ENCODE measurements at regions not wholly inside any gene's neighbourhood (a gene's known extent, or its start where the extent isn't known, plus 50 kb on each side); places are given as distances from the start of the nearest gene placed in this dataset.
"Not testable (repeated sequence)": the region's sequence is repeated elsewhere in the genome, so short reads cannot be mapped to it uniquely, and the experiment has no call there.

- no peak for DNase-seq
These were observed 356.3 kb upstream of the C1orf174 start for GRCh38 chr1:4256351-4256750.

- DNase-seq = not testable (repeated sequence)
These were observed 358.2 kb upstream of the C1orf174 start for GRCh38 chr1:4258146-4258777.

GRCh38 chr1:4261327-4261726 is 361.3 kb upstream of the C1orf174 start:
- no peak for DNase-seq

- DNase-seq = no peak
These were observed 362.6 kb upstream of the C1orf174 start for GRCh38 chr1:4262665-4263064.

GRCh38 chr1:4263699-4264098 is 363.6 kb upstream of the C1orf174 start:
- no peak for DNase-seq

GRCh38 chr1:4265836-4266235 is 365.8 kb upstream of the C1orf174 start:
- DNase-seq = no peak

GRCh38 chr1:4267381-4268261 is 367.5 kb upstream of the C1orf174 start:
- DNase-seq = no peak

- DNase-seq = no peak
These were observed 368.3 kb upstream of the C1orf174 start for GRCh38 chr1:4268262-4268888.

GRCh38 chr1:4268889-4269284 is 368.8 kb upstream of the C1orf174 start:
- no peak for DNase-seq

GRCh38 chr1:4269330-4269729 is 369.3 kb upstream of the C1orf174 start:
- DNase-seq = no peak

GRCh38 chr1:4269952-4270570 is 370.0 kb upstream of the C1orf174 start:
- no peak for DNase-seq

GRCh38 chr1:4270651-4271337 is 370.7 kb upstream of the C1orf174 start:
- no peak for DNase-seq

GRCh38 chr1:4271338-4271998 is 371.4 kb upstream of the C1orf174 start:
- DNase-seq = no peak

GRCh38 chr1:4272568-4272967 is 372.5 kb upstream of the C1orf174 start:
- DNase-seq = no peak

- DNase-seq = no peak
These were observed 373.2 kb upstream of the C1orf174 start for GRCh38 chr1:4273243-4273642.

- DNase-seq = no peak
These were observed 373.7 kb upstream of the C1orf174 start for GRCh38 chr1:4273747-4274146.

GRCh38 chr1:4275083-4275482 is 375.0 kb upstream of the C1orf174 start:
- no peak for DNase-seq

- no peak for DNase-seq
These were observed 376.2 kb upstream of the C1orf174 start for GRCh38 chr1:4276238-4276637.

GRCh38 chr1:4277598-4277997 is 376.8 kb upstream of the AJAP1 start:
- DNase-seq = no peak

- DNase-seq = no peak
These were observed 369.4 kb upstream of the AJAP1 start for GRCh38 chr1:4284976-4285375.

GRCh38 chr1:4292861-4293260 is 361.5 kb upstream of the AJAP1 start:
- DNase-seq = no peak

- DNase-seq = no peak
These were observed 355.9 kb upstream of the AJAP1 start for GRCh38 chr1:4298361-4299083.

All from DMS79 treated with DMSO at 0.1 percent for 48 hours (cell line).